GM19455 (cell line): ENCODE measurements at regions not wholly inside any gene's neighbourhood (a gene's known extent, or its start where the extent isn't known, plus 50 kb on each side); places are given as distances from the start of the nearest gene placed in this dataset.
"Not testable (repeated sequence)": the region's sequence is repeated elsewhere in the genome, so short reads cannot be mapped to it uniquely, and the experiment has no call there.

Experiments
- ATAC-seq: cut with Tn5 transposase; IDR thresholded peaks from one replicate; pipeline ENCODE4 v1.9.1; 2021; ENCODE audit not compliant: unreplicated experiment

DNA sequence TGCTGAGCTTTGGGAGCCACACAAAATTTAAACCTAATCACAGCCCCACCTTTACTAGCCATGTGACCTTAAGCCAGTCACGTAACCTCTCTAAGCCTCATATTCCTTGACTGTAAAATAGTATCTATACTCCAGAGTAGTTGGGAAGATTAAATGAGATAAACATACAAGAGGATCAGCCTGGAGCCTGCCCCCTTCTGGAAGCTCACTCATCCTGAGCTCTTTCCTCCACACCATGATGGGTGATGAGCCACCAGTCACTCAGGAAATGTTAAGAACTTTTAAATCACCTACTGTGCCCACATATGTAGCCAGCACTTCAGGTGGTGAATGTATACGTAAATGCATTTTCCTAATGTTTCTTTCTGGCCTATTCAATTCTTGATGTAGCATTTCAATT lies 195.9 kb upstream of the DDX18 start:
- ATAC-seq, result no peak

- no peak for ATAC-seq
Measured at GRCh38 chr2:117621326-117621725, 193.2 kb upstream of the DDX18 start.

DNA sequence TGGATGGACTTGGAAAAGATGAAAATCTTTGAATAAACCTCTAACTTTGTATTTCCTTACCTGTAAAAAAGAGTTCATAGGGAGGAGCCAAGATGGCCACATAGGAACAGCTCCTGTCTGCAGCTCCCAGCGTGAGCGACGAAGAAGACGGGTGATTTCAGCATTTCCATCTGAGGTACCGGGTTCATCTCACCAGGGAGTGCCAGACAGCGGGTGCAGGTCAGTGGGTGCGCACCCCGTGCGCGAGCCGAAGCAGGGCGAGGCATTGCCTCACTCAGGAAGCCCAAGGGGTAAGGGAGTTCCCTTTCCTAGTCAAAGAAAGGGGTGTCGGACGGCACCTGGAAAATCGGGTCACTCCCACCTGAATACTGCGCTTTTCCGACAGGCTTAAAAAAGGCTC lies 191.3 kb upstream of the DDX18 start:
- ATAC-seq, result not testable (repeated sequence)

- no peak for ATAC-seq
Measured at GRCh38 chr2:117631152-117631945, 183.1 kb upstream of the DDX18 start.

- no peak for ATAC-seq
Measured at GRCh38 chr2:117635481-117635880, 179.0 kb upstream of the DDX18 start.

DNA sequence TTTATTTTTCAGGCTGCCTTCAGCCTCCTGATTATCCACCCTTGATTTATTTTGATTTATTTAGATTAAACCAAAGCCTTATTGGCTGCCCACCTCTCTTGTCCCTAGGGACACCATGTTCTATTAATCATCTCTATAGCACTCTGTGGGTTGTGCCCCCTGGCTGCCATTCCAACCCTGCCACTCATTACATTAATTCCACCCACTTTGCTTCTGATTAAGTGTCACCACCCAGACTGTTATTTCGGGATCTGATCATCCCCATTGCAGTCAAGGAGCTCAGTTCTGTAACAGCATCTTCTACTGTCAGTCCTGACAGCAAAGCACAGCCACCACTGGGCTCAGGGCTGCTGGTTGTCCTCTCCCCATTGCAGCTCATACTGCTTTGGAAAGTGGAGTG lies 175.1 kb upstream of the DDX18 start:
- ATAC-seq, result no peak

- no peak for ATAC-seq
Measured at GRCh38 chr2:117644403-117644802, 170.1 kb upstream of the DDX18 start.

DNA sequence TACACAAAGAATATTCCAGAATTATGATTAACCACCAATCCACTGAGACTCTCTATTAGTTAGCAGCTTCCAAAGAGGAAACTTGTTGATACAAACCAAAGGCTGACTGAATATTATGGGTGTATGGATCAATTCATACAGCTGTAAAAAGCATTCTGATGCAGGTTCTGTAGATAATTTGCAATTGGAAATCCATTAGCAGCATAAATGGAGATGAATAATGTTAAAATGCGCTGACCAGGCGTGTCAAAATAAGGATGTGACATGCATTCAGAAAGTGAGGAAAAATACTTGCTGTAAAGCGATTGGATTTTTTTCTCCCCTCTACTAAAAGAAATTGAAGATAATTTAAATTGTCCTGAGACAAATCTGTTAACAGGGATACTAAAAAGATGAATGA lies 169.0 kb upstream of the DDX18 start:
- ATAC-seq, result no peak

- no peak for ATAC-seq
Measured at GRCh38 chr2:117646099-117646498, 168.4 kb upstream of the DDX18 start.

DNA sequence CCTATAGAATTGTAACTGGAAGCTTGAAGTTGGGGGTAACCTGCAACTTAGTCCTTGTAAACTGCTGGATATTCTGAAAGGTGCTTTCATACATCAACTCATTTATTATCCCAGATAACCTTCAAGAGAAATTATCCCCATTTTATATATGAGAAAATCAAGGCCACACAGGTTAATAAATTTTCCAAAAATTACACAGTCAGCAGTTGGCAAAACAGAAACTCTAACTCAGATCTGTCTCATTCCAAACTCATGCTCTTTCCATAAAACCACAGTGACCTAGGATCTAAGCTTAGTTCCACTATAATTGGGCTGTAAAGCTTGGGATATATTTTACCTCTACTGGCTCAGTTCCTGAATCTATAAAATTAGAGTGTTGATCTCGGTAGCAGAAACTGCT lies 167.6 kb upstream of the DDX18 start:
- no peak for ATAC-seq

DNA sequence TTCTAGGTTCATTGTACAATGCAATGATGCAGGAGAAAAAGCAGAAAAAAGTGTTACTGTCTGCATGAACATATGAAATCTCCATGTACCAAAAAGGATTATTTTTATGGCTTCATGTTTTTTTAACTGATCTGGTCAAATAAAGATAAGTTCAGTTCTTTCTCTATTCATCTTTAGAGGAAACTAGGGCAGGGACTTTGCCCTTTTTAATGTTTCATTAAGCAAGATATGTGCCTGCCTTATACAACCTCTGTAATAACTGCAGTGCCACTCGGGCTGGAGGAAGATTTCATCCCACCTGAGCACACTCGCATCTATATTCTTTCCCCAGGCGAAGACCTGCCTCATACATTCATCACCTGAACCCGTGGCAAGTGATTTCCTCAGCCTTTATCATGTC lies 157.9 kb upstream of the DDX18 start:
- ATAC-seq, result no peak

GRCh38 chr2:117661619-117662018 lies 152.9 kb upstream of the DDX18 start:
- ATAC-seq, result no peak

GRCh38 chr2:117674172-117674571 lies 140.3 kb upstream of the DDX18 start:
- ATAC-seq, result no peak

DNA sequence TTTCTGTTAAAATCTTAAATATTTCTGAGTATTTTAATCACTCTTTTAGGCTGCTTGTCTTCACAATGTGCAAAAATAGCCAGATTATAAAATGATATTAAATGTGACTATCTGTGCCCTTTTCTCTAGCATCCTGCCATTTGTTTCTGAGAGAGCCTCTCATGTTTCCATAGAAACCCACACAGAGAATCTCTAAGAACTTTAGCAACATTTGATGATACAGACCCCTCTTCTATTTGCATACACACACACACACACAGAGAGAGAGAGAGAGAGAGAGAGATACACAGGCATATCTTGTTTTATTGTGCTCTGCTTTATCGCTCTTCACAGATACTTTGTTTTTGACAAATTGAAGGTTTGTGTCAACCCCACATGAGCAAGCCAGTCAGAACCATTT lies 134.5 kb upstream of the DDX18 start:
- no peak for ATAC-seq

DNA sequence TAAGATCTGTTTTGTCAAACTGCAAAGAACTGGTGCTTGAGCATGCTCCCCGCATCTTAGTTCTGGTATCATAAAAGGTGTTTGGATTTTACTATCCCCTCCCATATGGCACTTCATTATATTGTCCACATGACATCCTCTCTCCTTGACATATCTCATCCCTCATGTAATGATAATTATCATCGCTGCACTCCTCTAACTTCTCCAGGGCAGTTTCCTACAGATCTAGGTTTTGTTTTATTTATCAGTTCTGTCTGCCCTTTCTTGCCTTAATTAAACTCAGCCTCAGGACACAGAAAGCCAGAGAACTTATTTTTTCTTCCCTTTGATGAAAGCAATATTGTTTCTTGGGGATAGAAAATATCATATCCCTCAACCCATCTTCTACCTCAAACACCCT lies 129.6 kb upstream of the DDX18 start:
- no peak for ATAC-seq

DNA sequence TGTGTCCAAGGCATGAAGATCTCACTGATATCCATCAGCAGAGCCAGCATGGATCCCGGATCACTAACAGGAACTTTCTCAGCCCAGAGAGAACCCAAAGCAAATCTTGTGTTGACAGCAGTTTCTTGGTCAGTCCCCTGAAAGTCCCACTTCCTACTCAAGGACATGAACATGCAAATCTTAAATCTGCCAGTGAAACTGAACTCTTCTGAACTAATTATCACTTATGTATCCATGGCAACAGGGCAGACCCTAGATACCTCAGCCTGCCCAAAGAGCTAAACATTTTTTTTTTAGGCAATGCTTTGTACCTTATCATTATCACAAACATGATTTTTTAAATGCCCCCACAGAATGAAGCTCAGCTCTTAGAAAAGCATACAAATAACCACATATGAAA lies 127.8 kb upstream of the DDX18 start:
- ATAC-seq, result peak; percentile 83

DNA sequence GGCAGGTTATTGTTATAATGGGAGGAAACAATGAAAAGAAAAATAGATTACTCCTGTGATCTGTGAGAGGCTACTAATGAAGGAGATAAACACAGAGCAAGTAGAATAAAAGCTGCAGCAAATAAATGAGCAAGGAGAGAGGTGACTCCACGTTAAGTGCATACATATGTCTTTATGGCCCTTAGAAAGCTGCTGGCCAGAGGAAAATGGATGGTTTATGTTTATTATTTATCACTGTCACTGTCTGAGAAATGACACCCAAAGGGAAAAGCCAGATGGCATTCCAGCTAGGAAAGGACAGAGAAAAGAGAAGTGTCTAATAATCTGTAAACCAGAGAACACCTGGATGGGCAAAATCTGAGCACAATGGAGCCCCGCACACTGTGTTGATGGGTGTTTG lies 122.9 kb upstream of the DDX18 start:
- no peak for ATAC-seq

DNA sequence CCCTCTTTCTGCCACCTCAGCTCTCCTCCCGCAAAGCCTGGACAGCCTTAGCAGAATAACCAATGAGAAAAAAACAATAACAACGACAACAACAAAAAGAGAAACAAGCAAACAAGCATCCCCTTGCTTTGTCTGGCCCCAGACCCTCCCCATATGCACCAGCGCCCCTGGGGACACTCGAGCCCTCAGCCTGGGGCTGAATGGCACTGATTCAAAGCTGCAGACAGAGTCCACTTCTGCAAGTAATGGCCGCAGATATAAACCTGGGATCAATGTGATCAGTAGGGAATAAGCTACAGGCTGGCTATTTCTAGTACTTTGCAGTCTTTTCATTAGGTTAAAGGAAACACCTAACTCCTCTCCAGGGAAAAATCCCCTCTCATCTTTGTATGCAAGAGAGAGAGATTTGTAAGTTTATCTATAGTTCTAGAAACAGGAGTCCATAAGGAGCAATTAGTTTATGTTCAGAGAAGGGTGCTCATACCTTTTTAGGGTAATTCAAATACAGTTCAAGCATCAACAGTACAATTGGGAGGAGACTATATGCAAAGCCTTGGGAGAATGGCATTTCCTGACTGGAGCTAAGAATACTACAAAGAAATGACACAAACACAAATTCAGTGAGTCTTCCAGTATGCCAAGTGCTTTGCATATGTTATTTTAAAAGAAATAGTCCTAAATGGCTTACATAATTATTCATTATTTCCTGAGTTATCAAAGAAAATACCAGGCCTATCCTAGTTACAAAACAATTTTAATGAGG lies 122.3 kb upstream of the DDX18 start:
- ATAC-seq, result no peak

GRCh38 chr2:117693154-117693553 lies 121.3 kb upstream of the DDX18 start:
- ATAC-seq, result no peak

DNA sequence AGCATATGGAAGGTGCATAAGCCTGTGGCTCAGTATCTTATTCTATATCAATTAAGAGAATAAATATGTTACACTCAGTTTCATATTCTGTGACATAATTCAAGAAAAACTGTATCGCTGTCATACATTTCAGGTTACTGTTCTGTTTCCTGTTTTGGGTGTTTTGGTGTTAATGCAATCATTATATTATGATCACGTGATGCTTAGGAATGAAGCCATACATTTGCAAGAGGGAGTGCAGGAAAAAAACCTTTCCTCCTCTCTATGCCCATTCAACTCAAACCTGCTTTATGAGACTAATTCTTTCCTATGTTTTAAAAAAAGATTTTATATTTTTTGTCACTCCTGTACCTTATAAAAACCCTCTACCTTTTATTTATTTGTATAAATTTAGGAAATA lies 120.8 kb upstream of the DDX18 start:
- ATAC-seq, result no peak

- no peak for ATAC-seq
Measured at GRCh38 chr2:117698287-117698686, 116.2 kb upstream of the DDX18 start.

- no peak for ATAC-seq
Measured at GRCh38 chr2:117698819-117699218, 115.7 kb upstream of the DDX18 start.

- ATAC-seq, result no peak
Measured at GRCh38 chr2:117700471-117700870, 114.0 kb upstream of the DDX18 start.
